DMS114 treated with DMSO at 0.1 percent for 48 hours (cell line): ENCODE measurements at regions not wholly inside any gene's neighbourhood (a gene's known extent, or its start where the extent isn't known, plus 50 kb on each side); places are given as distances from the start of the nearest gene placed in this dataset.

Experiments used
- DNase-seq: peaks from one replicate; lab custom pipeline; 2025; ENCODE audit not compliant: unreplicated experiment; lab: John Stamatoyannopoulos, UW

GRCh38 chr11:92276773-92277172, 52.2 kb downstream of the FAT3 start:
- no peak for DNase-seq

- no peak for DNase-seq
Measured at GRCh38 chr11:92277871-92278270, 53.3 kb downstream of the FAT3 start.

DNA sequence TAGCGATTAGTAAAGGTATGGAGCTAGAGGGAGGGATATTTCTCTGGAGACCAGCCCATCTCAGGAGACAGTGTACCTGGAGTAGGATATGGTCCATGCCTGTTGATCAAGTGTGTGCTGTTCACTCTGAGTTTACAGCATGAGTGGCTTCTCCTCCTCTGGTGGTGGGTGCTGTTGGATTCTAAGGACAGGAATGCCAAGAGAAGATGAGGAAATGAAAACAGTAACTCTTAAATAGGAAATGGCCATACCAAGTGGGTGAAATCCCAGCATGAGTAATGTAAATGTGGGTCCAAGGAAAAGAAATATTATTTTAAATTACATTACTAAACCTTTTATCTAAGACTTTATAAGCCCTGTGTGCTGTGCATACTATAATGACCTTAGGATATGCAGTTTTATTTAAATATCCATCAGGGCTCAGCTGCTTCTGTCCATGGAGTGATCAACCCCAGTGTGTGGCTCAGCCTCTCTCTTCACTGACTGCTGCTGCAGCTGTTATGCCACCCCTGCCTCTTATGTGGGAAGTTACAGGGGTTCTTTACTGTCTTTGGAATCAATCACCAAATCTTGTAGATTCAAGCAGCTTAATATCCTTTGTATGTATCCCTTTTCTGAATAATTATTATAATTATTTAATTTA, 54.3 kb downstream of the FAT3 start:
- DNase-seq, result no peak

GRCh38 chr11:92284107-92284506, 59.5 kb downstream of the FAT3 start:
- DNase-seq, result no peak

DNA sequence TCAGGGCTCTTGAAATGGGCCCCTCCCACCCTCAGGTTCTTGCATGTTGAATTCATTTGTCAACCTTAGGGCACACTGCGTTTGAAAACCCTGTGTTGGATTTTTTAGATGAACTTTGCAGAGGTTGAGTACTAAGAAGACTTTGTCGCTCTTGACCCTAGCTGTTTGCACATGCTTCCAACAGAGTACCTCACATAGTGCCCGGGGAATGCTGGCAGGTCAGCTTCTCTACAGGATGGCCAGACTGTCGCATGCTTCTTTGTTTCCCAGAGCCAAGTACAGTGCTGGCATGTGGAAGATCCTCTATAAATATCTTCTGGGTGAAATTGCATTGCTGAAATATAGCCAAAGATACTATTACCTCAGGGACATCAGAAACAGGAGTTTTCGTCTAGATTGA, 59.9 kb downstream of the FAT3 start:
- DNase-seq, result no peak

- DNase-seq, result no peak
Measured at GRCh38 chr11:92285776-92286175, 61.2 kb downstream of the FAT3 start.

DNA sequence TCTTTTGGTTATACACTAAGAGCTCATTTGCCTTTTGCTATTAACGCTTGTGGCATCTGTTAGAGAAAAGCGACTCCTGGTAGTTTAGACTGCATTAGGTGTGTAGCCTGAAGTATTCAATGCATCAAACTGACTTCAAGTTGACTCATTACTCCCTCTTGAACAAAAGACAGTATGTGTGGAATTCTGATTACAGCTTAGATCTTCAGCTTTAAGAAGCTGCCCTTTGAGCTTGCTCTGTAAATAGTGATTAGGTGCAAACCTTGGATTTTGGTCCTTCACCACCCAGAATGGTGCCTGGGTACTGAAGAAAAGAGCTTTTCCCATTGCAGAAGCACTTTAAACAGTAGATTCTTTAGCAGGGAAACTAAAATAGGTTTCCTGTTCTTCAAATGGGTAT, 62.1 kb downstream of the FAT3 start:
- no peak for DNase-seq

GRCh38 chr11:92295175-92296137, 70.8 kb downstream of the FAT3 start:
- DNase-seq, result no peak

GRCh38 chr11:92296138-92296515, 71.5 kb downstream of the FAT3 start:
- no peak for DNase-seq

GRCh38 chr11:92297567-92298553, 73.2 kb downstream of the FAT3 start:
- DNase-seq, result no peak

GRCh38 chr11:92300876-92301275, 76.3 kb downstream of the FAT3 start:
- DNase-seq, result no peak

- DNase-seq, result no peak
Measured at GRCh38 chr11:92302770-92303169, 78.2 kb downstream of the FAT3 start.

DNA sequence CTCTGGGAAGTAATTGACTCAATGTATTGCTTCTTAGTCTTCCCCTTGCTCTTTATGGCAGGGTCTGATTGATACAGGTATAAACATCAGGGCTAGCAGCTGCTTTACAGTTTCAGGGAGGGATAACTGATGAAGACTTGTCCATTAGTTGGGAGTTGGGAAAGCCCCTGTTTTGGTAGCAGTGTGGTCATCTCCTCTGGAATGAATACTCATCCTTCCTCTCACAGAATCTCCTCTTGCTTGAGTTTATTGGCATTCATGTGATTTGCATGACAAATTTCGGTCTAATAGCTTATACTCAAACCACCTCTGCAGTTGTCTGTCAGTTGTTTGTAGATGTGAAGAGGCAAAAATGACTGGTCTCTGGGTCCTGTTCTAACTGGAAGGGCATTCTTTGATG, 79.7 kb downstream of the FAT3 start:
- DNase-seq, result no peak

GRCh38 chr11:92306966-92307510, 82.4 kb downstream of the FAT3 start:
- no peak for DNase-seq

DNA sequence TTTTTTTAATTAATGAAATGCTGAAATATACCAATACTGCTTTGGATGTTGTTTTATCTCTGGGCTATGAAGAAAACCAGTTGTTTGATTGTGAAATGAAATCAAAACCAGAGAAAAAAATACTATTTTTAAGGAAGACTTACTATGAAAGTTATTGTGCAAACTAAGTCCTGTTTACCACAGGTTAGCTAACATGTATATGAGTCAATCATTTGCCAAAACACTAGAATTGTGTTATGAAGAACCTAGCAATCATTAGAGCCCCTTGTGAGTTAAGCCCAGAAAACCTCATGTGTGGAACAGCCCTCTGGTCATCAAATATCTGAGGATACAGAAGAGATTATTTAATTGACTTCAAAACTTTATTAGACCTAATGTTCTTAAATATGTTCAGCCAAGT, 83.7 kb downstream of the FAT3 start:
- DNase-seq, result no peak

DNA sequence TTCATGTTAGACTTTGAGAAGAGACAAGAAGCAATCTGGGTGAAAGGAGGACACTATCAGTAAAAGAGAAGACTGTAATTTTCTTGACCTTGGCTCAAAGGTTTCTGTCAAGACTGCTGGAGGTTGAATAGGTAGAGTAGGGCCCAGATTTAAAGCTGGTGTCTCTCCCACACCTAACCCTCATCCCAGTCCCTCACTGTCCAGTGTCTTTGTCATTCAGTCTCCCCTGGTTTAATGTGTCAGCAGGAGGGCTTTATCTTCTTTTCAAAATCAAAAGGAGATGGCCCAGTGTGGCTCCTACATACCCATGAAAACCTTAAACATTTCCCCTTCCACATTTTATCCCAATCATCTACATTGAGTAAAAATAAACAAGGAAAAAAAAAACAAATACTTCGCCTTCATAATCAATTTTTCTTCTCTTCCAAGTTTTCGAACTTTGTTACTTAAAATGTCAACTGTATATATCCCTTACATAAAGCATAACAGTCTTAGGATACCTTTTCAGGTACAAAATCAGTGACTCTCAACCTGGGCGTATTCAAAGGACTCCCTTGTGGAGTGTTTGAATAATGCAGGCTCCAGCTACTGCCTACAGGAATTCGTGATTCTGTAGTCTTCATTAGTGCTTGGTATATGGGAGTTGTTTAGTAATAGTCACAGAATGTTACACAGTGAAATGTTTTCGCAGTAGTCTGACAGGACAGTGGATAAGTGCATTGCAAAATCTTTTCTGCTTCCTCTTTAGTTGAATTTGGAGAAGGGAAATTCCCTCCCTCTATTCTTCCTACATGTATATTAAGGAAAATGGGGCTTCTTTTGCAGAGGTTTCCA, 87.2 kb downstream of the FAT3 start:
- DNase-seq, result no peak

DNA sequence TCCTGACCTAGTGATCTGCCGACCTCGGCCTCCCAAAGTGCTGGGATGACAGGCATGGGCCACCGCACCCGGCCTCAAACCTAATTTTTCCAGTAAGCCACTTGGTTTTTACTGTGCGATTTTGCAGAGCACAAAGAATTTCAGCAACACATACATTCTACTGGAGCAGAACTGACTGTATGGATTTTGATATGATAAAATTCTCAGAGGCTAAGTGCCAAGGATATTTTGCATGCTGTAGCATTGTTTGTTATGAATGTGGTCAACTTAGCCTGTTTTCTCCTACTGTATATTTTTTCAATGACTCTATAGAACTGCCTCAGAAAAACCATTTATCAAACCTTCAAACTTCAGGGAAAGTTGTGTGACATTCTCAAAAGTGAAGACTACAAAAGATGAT, 89.2 kb downstream of the FAT3 start:
- no peak for DNase-seq

DNA sequence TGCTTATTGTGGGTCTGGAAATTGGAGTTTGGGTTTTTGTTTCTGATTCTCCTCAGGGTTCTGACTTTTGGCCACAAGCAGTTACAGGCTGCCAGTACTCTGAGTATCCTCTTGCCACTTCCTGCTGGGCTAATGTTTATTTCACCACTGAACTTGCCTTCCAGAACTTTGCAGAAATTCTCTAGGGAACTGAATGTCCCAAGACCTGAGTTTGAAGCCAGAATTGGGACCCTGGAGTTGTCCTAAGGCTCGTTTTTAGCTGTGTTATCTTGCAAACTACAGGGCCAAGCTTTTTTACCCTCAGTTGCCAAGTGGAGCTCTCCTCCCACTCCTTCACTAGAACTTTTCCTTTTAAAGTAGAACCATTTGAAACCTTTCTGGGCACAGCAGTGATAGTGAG, 89.9 kb downstream of the FAT3 start:
- DNase-seq, result no peak

GRCh38 chr11:92316106-92316809, 91.6 kb downstream of the FAT3 start:
- DNase-seq, result no peak

DNA sequence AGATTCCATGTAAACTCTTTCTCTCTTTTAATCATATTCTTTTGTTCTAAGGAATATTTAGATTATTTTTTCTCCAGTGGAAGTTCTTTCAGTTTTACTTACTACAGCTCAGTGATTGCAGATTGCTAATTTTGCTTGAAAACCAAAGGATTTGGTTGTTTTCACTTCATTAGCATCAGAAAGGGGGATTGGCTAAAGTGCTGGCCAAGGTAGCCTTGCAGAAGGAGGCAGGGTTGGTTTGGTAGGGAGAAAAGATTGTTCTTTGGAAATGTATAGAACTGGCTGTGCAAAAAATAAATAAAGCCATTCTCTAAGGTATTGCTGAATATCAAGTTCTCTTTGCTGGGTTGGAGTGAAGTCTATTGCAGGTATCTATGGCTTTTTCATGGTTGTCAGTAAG, 92.6 kb downstream of the FAT3 start:
- no peak for DNase-seq
